GM21619 (cell line): ENCODE measurements at regions not wholly inside any gene's neighbourhood (a gene's known extent, or its start where the extent isn't known, plus 50 kb on each side); places are given as distances from the start of the nearest gene placed in this dataset.
A peak's percentile ranks its signal among the peaks of the same experiment; 100 is the strongest.
"Not testable (repeated sequence)": the region's sequence is repeated elsewhere in the genome, so short reads cannot be mapped to it uniquely, and the experiment has no call there.

Source experiments
- ATAC-seq: cut with Tn5 transposase; IDR thresholded peaks from one replicate; pipeline ENCODE4 v1.9.1; 2021; ENCODE audit not compliant: unreplicated experiment

DNA sequence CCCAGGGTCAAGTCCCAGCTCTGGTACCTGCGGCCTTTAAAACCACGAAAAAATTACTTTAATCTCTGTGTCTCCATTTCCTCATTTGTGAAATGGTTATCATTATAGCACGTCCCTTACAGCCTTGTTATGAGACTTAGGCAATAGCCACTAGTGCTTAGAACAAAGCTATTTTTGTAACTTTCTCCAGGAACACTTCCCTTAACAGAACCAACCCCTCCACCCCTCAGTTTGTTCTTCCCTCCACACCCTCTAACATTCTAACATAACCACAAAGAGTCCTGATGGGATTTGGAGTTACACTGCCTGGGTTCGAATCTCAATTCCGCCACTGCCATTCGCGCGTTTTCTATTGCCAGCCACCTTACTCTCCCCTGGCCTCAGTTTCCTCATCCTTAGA lies 2777.4 kb upstream of the TPTE start:
- ATAC-seq = not testable (repeated sequence)

DNA sequence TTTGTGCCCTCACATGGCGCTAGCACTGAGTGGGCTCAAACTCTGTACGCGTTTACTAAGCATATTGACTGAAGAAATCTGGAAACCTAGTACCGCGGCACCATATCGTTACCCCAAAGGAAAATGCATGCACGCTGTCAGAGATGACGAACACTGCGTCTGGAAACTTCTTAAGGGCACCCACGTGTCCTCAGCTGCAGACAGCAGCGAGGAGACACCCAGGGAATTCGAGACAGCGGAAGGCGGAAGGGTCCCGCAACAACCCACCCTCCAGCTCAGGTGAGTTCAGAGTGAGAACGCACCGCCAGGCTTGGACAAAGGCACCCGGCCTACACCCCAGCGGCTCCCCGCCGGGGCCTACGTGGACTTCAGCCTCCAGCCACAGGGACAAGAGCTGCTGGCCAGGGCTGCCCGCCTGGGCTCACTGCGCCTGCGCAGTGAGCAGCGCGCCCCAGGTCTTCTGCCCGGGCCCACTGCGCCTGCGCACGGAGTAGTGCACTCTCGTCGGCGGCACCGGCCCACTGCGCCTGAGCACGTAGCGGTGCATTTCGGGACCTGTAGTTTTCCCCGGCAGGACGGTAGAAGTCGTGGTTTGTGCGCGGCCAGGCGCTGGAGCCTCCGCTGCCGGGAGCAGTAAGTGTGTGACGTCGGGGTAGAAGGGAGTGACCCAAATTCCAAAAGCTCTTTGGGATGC lies 2776.8 kb upstream of the TPTE start:
- peak; percentile 96 for ATAC-seq

DNA sequence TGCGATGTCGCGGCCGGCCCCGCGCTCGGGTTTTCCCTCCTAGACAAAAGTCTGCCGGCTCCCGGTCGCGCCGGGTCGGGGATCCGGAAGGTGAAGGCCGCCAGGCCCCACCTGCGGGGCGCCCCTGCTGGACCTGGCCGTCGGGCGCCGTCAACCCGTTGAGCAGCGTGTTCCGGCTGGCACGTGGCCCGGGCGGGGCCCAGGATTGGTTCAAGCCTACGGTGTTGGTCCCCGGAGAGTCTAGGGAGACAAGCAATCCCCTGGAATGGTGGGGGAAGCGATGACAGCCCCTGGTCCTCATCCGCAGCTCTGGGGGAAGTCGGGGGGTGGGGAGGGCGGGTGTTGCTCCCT lies 2776.3 kb upstream of the TPTE start:
- peak; percentile 64 for ATAC-seq

DNA sequence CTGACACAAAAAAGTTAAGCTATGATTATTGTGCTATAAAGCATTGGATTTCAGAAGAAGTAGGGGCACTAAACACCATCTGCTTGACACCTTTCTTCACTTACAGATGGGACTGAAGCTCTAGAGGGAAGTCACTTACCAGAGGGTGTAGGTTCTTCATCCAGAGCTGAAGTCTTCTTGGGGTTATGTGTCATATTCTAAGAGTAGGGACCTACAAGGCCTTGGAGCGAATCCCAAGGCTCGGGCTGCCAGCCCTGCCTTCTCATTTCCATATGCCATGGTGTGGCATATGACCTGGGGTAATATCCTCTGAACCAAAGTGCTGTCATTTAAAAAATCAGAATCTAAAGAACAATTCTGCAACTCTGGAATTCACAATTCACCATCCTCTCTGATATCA lies 2773.4 kb upstream of the TPTE start:
- ATAC-seq = not testable (repeated sequence)

DNA sequence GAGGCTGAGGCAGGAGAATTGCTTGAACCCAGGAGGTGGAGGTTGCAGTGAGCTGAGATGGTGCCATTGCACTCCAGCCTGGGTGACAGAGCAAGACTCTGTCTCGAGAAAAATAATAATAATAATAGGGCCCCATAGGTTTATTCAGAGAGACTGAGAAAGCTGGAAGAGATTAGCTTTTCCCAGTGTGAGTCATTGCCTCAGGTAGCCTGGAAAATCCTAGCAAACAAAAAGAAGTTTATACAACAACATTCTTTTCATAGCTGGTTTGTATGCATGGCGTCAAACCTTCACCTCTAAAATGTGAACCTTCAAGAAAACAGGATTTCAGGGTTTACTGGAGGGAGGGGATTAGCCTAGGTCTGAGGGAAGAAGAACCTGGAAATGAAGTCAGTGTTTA lies 2768.8 kb upstream of the TPTE start:
- not testable (repeated sequence) for ATAC-seq

DNA sequence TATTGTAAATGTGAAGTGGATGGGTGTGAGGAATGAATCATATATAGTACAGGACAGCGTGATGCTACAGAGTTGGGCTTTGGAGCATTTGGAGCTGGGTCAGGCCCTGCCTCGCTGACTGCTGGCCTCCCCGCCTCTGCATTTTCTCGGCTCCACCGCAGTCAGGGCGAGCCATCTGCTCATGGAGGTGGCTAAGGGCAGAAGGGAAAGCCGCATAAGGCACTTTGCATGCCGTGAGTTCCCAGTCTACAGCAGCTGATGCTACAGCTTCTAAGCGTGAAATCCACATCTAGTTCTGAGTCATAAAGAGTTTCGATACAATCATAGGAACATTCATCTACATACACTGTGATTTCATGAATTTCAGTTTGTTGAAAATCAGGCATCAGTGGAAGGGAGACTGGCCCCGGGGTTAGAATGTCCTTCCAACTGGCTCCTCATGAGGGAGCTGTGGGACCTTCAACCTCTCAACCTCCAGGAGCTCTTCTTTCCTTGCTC lies 2768.0 kb upstream of the TPTE start:
- ATAC-seq = peak; percentile 89

DNA sequence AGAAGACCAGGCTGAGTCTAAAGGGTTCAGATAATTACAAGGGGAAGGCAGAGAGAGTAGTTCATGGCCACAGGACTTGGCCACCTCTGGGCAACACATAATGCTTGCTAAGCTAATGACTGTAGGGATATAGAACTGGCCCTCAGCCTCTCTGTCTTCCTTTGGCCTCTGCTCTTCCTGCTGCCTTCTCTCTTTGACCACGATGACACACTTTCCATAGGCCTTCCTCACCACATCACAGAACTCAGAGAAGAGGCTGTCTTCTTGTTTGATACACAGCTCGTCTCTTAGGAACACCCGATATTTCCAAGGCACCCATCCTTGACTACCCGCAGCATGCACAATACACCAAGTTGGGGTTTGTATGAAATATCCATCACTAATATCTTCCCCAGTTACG lies 2751.4 kb upstream of the TPTE start:
- ATAC-seq = not testable (repeated sequence)

DNA sequence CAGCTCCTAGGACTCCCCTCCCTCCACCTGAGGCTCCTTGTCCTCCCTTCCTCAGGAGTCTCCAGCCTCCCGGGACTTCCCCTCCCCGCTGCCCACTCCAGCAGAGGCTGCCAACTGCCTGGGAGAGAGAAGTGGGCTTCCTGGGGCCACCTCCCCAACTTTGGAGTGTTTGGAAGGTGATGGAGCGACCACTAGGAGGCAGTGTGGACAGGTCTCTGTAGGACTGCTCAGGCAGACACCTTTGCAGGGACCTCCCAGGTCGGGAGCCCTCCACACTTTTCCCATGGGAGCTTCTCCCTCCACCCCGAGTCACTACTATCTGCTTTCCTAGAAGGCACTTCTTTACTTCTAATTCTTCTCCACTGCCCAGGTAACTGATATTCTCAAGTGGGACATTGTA lies 2747.2 kb upstream of the TPTE start:
- not testable (repeated sequence) for ATAC-seq

DNA sequence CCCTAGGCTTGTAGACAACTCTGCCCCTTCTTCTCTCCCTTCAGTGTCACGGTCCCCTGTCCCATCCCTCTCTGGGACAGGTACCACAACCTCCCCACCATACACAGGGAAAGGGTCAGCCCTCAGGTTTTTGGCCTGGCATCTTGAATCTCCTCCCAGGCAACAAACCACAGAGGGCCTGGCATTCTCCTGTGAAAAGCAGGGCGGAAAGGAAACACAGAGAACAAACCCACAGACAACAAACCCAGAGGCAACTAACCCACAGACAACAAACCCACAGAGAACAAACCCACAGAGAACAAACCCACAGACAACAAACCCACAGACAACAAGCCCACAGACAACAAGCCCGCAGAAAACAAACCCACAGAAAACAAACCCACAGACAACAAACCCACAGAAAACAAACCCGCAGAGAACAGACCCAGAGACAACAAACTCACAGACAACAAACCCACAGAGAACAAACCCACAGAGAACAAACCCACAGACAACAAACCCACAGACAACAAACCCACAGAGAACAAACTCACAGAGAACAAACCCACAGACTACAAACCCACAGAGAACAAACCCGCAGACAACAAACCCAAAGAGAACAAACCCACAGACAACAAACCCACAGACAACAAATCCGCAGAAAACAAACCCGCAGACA lies 2745.9 kb upstream of the TPTE start:
- not testable (repeated sequence) for ATAC-seq

DNA sequence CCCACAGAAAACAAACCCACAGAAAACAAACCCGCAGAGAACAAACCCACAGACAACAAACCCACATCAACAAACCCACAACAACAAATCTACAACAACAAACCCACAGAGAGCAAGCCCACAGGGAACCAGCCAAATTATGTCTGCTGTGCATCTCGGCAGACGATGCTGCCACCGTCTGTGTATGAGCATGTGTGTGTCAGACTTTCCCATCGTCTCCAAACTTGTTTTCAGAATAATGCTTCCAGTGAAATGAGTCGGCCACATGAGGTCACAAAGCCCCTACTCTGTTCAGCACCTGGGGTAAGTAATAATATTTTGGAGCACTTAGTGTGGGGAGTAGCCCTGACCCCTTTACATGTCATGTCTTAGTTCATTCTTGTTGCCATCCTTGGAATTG lies 2745.3 kb upstream of the TPTE start:
- not testable (repeated sequence) for ATAC-seq

DNA sequence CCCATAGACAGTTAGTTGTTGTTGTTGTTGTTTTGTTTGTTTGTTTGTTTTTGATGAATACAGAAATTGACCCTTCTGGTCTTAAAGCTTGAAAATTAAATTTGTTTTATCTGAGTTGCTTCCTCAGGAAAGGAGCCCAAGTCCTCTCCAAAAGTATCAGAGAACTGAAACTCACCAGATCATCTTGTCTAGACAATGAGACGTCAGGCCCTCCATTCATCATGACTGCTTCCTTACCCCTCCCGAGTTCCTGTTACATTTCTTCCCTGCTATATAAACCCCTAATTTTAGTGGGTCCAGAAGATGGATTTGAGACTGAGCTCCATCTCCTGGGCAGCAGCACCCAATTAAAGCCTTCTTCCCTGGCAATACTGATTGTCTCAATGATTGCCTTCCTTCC lies 2744.8 kb upstream of the TPTE start:
- not testable (repeated sequence) for ATAC-seq

DNA sequence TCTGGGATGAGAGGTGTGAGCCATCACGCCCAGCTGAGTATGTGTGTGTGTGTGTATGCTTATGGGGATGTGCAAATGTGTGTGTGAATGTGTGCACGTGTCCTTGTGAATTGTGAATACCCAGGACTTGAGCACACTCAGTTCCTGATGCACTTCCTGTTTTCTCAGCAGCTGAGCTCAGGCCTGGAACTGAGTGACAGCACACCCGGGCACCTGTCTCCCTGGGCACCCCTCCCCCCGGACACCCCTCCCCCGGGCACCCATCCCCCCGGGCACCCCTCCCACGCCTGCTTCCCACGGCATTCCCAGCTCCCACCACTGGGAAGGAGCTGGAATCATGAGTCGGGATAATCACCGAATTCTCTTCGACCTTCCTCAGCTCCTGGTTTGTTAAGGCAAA lies 2744.1 kb upstream of the TPTE start:
- not testable (repeated sequence) for ATAC-seq

DNA sequence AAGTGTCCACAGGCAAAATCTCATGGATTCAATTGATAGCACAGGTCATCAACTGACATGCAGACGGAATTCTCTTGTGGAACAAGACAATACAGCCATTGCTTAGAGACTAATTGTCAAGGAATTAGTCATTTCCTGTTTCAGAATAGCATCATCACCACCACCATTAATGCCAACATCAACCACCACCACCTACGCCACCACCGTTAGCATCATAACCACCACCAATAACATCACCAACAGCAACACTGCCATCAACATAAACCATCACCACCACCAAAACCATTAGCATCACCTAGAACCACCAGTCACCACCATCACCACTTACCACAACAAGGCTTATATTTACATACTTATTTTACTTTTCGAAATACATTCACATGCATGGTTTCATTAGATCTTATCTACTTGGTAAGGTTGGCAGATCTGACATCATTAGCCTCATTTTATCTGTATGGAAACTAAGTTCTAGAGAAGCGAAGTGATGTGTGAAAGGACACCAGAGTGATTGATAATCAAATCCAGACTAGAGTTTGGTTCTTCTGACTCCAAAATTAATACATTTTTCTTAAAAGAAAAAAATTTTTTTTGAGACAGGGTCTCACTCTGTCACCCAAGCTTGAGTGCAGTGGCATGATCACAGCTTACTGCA lies 2733.8 kb upstream of the TPTE start:
- ATAC-seq = not testable (repeated sequence)

DNA sequence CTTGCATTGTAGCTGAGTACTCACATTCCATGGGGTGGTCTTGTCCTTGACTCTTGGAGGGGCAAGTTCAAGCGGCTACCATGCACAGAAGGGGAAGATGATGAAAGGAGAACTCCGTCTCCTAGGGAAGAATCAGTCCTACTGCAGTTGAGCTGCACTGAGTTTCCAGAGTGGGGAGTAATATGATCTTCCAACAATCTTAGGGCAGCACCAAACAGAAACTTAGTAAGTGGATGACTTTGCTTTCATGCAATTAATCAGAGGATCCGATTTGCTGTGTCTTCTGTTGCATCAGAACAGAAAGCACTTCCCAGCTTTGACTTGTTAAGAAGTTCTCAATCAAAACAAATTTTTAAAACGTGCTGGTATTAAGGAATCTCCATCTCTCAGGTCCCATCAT lies 2727.6 kb upstream of the TPTE start:
- ATAC-seq = not testable (repeated sequence)

DNA sequence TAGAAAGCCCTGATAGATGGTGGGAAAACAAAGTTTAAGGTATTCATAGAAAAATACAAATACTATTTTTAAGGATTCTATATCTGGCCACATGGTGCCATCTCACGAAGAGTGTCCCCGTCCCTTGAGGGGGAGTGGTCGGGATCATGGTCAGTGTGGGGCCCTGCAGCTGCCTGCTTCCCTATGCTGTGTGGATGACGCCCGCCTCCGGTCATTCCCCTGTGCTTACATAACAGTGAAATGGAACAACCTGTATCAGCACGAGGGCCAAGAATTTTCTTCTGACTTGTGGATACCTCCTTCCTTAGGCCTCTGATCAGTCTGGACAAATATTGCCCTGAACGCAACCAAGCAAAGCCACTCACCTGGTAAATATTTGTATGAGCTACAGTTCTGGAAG lies 2724.1 kb upstream of the TPTE start:
- ATAC-seq = not testable (repeated sequence)

DNA sequence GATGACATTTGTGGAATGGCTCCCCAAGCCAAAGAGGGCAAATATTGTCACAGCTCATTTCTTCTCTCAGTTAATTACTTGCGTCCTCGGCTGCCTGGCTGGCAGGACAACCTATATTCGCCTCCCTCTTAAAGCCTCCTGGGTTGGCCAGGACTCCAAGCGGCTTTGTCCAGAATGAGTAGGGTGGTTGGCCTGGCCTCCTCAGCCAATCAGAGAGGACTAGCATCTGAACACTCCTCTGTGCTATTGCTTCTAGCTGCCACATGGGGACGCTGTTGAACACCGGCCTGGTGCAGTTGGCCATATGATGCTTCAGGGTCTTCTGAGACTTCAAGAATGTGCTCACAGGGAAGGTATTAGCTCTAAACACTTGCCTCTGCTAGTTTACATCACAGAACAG lies 2722.9 kb upstream of the TPTE start:
- ATAC-seq = not testable (repeated sequence)

DNA sequence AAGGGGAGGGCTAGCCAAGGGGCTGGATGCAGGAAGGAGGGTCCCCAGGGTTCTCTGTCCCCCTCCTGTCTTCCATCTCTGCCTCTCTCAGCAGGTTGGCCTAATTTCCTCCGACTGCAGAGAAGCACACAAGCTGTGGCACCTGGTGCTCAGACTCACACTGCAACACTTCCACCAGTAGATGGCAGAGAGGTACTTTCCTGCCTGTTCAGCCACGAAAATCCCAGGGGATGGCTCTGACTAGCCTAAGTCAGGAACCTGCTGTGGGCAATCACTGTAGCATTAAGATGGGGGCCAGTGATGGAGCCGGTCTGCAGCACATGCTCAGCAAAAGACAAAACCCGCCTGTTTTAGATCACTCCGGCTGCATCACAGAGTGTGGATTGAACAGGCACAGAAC lies 2721.7 kb upstream of the TPTE start:
- not testable (repeated sequence) for ATAC-seq

DNA sequence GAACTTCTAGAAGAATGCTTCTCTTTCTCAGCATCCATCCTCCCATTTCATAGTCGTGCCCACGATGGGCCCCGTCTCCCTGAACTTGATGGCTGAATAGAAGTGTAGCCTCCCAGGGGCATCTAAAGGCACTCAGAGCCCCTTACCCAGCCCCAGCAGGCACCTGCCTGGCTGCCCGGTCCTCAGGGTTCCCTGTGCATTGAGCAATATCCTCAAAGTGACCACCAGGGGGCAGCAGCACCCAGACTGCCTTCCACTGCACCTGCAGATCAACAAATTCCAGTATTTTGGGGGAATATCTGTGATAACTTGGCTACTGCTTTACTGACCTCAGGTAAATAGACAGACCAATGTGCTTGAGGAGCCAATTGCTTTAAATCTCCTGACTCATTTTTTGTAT lies 2707.9 kb upstream of the TPTE start:
- not testable (repeated sequence) for ATAC-seq

DNA sequence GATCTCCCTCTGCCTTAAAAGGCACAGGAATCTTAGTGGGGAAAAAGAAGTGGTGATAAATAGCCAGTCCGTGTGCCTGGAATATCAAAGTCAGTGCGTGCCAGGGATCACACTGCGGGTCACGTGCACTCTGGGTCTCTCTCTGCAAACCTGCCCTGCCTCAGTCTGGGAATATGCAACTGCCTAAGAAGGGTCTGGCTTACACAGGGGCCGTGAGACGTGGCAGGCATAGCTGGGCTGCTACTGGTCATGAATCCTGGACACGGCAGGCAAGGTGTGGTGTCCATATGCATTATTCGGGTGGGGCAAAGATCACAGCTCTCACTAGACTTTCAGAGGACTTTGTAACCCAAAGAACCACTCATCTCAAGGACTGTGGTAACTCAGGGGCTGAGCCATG lies 2704.4 kb upstream of the TPTE start:
- not testable (repeated sequence) for ATAC-seq

DNA sequence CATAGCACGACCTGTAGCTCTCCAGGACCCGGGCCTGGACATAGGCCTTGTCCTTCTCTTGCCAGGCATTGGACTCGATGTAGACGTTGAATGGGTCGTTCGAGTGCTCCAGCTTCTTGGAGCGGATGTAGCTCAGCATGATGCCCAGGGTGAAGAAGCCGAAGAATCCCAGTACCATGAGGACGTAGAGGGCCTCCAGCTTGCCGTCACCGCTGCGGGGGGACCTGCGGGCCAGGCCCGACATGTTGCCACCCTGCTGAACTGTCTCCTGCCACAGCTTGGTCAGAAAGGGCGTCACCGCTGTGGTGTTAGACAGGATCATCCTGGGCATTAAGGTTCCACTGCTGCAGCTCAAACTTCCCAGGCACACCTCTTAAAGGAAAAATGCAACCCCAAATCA lies 2702.1 kb upstream of the TPTE start:
- ATAC-seq = not testable (repeated sequence)

DNA sequence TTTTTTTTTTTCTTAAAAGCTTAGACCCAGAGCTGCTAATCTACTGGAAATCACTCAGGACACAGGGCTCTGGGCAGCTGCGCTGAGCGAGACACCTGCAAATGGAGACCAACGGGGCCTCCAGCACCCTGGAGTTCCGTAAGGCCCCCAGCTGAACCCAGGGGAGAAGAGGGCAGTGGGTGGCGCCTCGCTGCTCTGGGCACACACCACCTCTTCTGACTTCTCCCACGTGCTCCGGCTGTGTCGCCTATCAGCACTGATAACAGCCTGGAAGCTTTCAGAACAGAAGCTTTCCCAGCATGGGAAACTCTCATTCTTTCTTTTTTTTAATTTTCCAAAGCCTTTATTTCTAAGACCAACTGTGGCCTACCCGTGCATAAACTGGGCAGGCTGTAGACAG lies 2695.8 kb upstream of the TPTE start:
- ATAC-seq = not testable (repeated sequence)

DNA sequence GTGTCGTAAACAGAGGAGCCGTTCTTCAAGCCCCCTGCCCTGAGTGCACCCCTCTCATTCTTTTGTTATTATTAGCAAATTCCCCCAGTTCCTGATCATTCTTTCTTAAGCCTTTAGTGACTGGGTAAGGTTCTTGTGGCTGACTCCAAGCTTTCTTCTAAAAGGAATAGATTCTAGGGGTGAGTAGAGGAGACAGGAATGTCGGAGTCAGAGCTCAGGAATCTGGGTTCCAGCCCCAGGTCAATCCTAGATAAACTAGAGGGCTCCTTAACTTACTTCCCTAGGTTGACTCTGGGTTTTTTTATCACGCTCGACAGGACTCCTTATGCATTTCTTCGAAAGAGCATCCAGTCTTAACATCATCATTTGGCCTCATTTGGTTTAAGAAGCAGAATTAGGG lies 2695.2 kb upstream of the TPTE start:
- ATAC-seq = not testable (repeated sequence)
